Sigmoid colon (tissue), 6 donors: ENCODE measurements at regions not wholly inside any gene's neighbourhood (a gene's known extent, or its start where the extent isn't known, plus 50 kb on each side); places are given as distances from the start of the nearest gene placed in this dataset.
"Not testable (repeated sequence)": the region's sequence is repeated elsewhere in the genome, so short reads cannot be mapped to it uniquely, and the experiment has no call there.

ENCODE experiments used
- DNase-seq: peaks from one replicate; pipeline ENCODE4 v3.0.0-alpha.2; 2019
- H3K27ac ChIP-seq, 4 donors: fragments of 200-600 bp; sonication (generic); one replicate each; pipeline ENCODE4 v1.5.1; 2016 to 2019; ENCODE audit warnings: mild to moderate bottlenecking in 1 of 4
- H3K27me3 ChIP-seq, 3 donors: fragments of 200-600 bp; sonication (generic); one replicate each; pipeline ENCODE4 v1.5.1; 2019; ENCODE audit warnings: mild to moderate bottlenecking in 1 of 3
- H3K36me3 ChIP-seq, 4 donors: fragments of 200-600 bp; sonication (generic); one replicate each; pipeline ENCODE4 v1.5.1; 2016 to 2019
- H3K4me1 ChIP-seq, 4 donors: fragments of 200-600 bp; sonication (generic); one replicate each; pipeline ENCODE4 v1.5.1; 2017 to 2019
- H3K4me3 ChIP-seq, 4 donors: fragments of 200-600 bp; sonication (generic); one replicate each; pipeline ENCODE4 v1.5.1; 2017 to 2019; ENCODE audit warnings: mild to moderate bottlenecking in 2 of 4, moderate library complexity in 1 of 4
- H3K9me3 ChIP-seq, 4 donors: fragments of 200-600 bp in 3 of 4; sonication (generic) in 3 of 4; one replicate each; pipeline versions ENCODE4 v1.5.1 to v1.6.1; 2013 to 2019
- WGBS, 2 donors: extraction: QIAGEN DNeasy Blood & Tissue Kit; methylation state at CpG; one replicate each; pipeline ENCODE4 v1.1.7; 2013; 5-methylcytosine and 5-hydroxymethylcytosine counted together
- intact Hi-C: fragments of 100-400 bp; cut with DNase I; formaldehyde crosslinking; loops from one replicate; pipeline ENCODE4 v1.15.1; 2023
- donor health status: healthy with polysubstance abuse.
- donor health status: healthy.

DNA sequence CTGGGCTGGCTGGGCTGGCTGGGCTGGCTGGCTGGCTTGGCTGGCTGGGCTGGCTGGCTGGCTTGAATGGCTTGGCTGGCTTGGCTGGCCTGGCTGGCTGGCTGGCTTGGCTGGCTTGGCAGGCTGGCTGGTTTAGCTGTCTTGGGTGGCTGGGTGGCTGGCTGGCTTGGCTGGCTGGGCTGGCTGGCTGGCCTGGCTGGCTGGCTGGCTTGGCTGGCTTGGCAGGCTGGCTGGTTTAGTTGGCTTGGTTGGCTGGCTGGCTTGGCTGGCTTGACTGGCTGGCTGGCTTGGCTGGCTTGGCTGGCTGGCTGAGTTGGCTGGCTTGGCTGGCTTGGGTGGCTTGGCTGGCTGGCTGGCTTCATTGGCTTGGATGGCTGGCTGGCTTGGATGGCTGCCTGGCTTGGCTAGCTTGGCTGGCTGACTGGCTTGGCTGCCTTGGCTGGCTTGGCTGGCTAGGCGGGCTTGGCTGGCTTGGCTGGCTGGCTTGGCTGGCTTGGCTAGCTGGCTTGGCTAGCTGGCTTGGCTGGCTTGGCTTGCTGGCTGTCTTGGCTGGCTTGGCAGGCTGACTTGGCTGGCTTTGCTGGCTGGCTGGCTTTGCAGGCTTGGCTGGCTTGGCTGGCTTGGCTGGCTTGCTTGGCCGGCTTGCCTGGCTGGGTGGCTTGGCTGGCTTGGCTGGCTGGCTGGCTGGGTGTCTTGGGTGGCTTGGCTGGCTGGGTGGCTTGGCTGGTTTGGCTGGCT lies 2807.2 kb downstream of the RPIA start:
- H3K9me3 ChIP-seq, H3K4me3 ChIP-seq, H3K36me3 ChIP-seq, H3K4me1 ChIP-seq, intact Hi-C loops, H3K27me3 ChIP-seq, H3K27ac ChIP-seq: not testable (repeated sequence)
- 87 to 91% methylated on average over 2 of the region's 2 CpGs for WGBS, 2 donors
- DNase-seq = peak; percentile 65

DNA sequence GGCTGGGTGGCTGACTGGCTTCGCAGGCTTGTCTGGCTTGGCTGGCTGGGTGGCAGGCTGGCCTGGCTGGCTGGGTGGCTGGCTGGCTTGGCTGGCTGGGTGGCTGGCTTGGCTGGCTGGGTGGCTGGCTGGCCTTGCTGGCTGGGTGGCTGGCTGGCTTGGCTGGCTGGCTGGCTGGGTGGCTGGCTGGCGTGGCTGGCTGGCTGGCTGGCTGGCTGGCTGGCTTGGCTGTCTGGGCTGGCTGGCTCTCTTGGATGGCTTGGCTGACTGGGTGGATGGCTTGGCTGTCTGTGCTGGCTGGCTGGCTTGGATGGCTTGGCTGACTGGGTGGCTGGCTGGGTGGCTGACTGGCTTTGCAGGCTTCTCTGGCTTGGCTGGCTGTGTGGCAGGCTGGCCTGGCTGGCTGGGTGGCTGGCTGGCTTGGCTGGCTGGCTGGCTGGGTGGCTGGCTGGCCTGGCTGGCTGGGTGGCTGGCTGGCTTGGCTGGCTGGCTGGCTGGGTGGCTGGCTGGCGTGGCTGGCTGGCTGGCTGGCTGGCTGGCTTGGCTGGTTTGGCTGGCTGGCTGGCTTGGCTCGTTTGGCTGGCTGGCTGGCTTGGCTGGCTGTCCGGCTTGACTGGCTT lies 2808.1 kb downstream of the RPIA start:
- H3K27me3 ChIP-seq, H3K4me3 ChIP-seq, H3K9me3 ChIP-seq, H3K4me1 ChIP-seq, H3K36me3 ChIP-seq, intact Hi-C loops, H3K27ac ChIP-seq: not testable (repeated sequence)
- WGBS, 2 donors = 37 to 67% methylated on average over 5 of the region's 5 CpGs
- DNase-seq = peak; percentile 64

DNA sequence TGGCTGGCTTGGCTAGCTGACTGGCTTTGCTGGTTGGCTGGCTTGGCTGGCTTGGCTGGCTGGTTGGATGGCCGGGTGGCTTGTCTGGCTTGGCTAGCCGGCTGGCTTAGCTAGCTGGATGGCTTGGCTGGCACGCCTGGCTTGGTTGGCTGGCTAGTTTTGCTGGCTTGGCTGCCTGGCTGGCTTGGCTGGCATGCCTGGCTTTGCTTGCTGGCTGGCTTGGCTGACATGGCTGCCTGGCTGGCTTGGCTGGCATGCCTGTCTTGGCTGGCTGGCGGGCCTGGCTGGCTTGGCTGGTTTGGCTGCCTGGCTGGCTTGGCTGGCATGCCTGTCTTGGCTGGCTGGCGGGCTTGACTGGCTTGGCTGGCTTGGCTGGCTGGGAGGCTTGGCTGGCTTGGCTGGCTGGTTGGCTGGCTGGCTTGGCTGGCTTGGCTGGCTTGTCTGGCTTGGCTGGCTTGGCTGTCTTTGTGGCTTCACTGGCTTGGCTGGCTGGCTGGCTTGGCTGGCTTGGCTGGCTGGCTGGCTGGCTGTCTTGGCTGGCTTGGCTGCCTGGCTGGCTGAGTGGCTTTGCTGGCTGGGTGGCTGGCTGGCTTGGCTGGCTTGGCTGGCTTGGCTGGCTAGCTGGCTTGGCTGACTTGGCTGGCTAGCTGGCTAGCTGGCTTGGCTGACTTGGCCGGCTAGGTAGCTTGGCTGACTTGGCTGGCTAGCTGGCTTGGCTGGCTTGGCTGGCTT lies 2808.9 kb downstream of the RPIA start:
- H3K9me3 ChIP-seq, H3K36me3 ChIP-seq, intact Hi-C loops, H3K4me1 ChIP-seq, H3K27me3 ChIP-seq, H3K27ac ChIP-seq, H3K4me3 ChIP-seq: not testable (repeated sequence)
- DNase-seq = peak; percentile 70
- WGBS, 2 donors = 89 to 93% methylated on average over 6 of the region's 6 CpGs

DNA sequence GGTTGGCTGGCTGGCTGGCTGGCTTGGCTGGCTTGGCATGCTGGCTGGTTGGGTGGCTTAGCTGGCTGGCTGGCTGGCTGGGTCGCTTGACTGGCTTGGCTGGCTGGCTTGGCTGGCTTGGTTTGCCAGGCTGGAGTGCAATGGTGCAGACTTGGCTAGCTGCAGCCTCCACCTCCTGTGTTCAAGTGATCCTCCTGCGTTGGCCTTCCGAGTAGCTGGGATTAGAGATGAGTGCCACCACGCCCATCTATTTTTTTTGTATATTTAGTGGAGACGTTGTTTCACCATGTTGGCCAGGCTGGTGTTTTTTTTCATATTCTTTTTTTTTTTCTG lies 2809.5 kb downstream of the RPIA start:
- H3K27ac ChIP-seq, H3K4me1 ChIP-seq, H3K27me3 ChIP-seq, DNase-seq, H3K4me3 ChIP-seq, H3K36me3 ChIP-seq, H3K9me3 ChIP-seq, intact Hi-C loops: not testable (repeated sequence)
- WGBS, 2 donors = 82 to 83% methylated on average over 5 of the region's 5 CpGs

GRCh38 chr2:91501481-91502080 lies 2810.1 kb downstream of the RPIA start:
- peak; percentile 63 for DNase-seq
- intact Hi-C loops, H3K27ac ChIP-seq, H3K9me3 ChIP-seq, H3K4me3 ChIP-seq, H3K4me1 ChIP-seq, H3K27me3 ChIP-seq, H3K36me3 ChIP-seq: not testable (repeated sequence)
- WGBS, 2 donors = 86 to 89% methylated on average over 15 to 17 of the region's 17 CpGs

DNA sequence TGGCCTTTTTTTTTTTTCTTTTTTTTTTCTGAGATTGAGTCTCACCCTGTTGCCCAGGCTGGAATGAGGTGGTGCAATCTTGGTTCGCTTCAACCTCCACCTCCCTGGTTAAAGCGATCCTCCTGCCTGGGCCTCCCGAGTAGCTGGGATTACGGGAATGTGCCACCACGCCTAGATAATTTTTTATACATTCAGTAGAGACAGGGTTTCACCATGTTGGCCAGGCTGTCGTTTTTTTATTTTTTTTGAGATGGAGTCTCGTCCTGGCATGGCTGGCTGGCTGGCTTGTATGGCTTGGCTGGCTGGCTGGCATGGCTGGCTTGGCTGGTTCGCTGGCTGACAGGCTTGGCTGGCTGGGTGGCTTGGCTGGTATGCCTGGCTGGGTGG lies 2812.1 kb downstream of the RPIA start:
- H3K4me3 ChIP-seq, H3K27ac ChIP-seq, H3K36me3 ChIP-seq, H3K9me3 ChIP-seq, intact Hi-C loops, H3K27me3 ChIP-seq, H3K4me1 ChIP-seq, DNase-seq: not testable (repeated sequence)
- WGBS, 2 donors = 82 to 86% methylated on average over 7 of the region's 8 CpGs

- H3K27ac ChIP-seq, intact Hi-C loops, H3K4me1 ChIP-seq, H3K4me3 ChIP-seq, H3K27me3 ChIP-seq, H3K36me3 ChIP-seq, H3K9me3 ChIP-seq: not testable (repeated sequence)
- 95% methylated on average over 13 of the region's 13 CpGs for WGBS, 2 donors
- DNase-seq = peak; percentile 52
Measured at GRCh38 chr2:91503959-91504741, 2812.7 kb downstream of the RPIA start.

- H3K9me3 ChIP-seq, H3K4me1 ChIP-seq, H3K27ac ChIP-seq, H3K36me3 ChIP-seq, intact Hi-C loops, H3K4me3 ChIP-seq, H3K27me3 ChIP-seq: not testable (repeated sequence)
- DNase-seq = peak; percentile 47
- 80 to 84% methylated on average over 4 of the region's 4 CpGs for WGBS, 2 donors
Measured at GRCh38 chr2:91508816-91509215, 2817.3 kb downstream of the RPIA start.

- 50 to 58% methylated on average over 3 of the region's 4 CpGs for WGBS, 2 donors
- H3K36me3 ChIP-seq, H3K4me1 ChIP-seq, H3K27ac ChIP-seq, H3K4me3 ChIP-seq, H3K9me3 ChIP-seq, H3K27me3 ChIP-seq, intact Hi-C loops: not testable (repeated sequence)
- peak; percentile 48 for DNase-seq
Measured at GRCh38 chr2:91509276-91509675, 2817.8 kb downstream of the RPIA start.

DNA sequence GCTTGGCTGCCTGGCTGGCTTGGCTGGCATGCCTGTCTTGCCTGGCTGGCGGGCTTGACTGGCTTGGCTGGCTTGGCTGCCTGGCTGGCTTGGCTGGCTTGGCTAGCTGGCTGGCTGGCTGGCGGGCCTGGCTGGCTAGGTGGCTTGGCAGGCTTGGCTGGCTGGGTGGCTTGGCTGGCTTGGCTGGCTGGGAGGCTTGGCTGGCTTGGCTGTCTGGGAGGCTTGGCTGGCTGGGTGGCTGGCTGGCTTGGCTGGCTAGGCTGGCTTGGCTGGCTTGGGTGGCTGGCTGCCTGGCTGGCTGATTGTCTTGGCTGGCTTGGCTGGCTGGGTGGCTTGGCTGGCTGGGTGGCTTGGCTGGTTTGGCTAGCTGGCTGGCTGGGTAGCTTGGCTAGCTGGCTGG lies 2819.7 kb downstream of the RPIA start:
- H3K4me3 ChIP-seq, H3K9me3 ChIP-seq, H3K4me1 ChIP-seq, intact Hi-C loops, H3K27me3 ChIP-seq, H3K27ac ChIP-seq, H3K36me3 ChIP-seq: not testable (repeated sequence)
- WGBS, 2 donors = 88 to 89% methylated on average over 2 of the region's 2 CpGs
- DNase-seq = peak; percentile 19

- peak; percentile 10 for DNase-seq
- H3K27ac ChIP-seq, intact Hi-C loops, H3K4me1 ChIP-seq, H3K36me3 ChIP-seq, H3K4me3 ChIP-seq, H3K27me3 ChIP-seq, H3K9me3 ChIP-seq: not testable (repeated sequence)
- 88 to 90% methylated on average over 2 of the region's 3 CpGs for WGBS, 2 donors
Measured at GRCh38 chr2:91515966-91516365, 2824.5 kb downstream of the RPIA start.

- H3K4me1 ChIP-seq, H3K9me3 ChIP-seq, intact Hi-C loops, H3K27ac ChIP-seq, H3K4me3 ChIP-seq, H3K27me3 ChIP-seq, H3K36me3 ChIP-seq: not testable (repeated sequence)
- WGBS, 2 donors = 90 to 91% methylated on average over 6 of the region's 6 CpGs
- DNase-seq = peak; percentile 36
Measured at GRCh38 chr2:91516669-91517068, 2825.2 kb downstream of the RPIA start.
